HepG2 (cell line): ENCODE measurements at regions not wholly inside any gene's neighbourhood (a gene's known extent, or its start where the extent isn't known, plus 50 kb on each side); places are given as distances from the start of the nearest gene placed in this dataset.
A peak's percentile ranks its signal among the peaks of the same experiment; 100 is the strongest.

Experiments
- ATAC-seq: fragments of 200-7000 bp; cut with Tn5 transposase; 3 replicates; pipeline ENCODE4 v1.9.1; 2020; ENCODE audit warnings: mild to moderate bottlenecking, moderate library complexity
- BruUV-seq: library from RNA; stranded (reverse); fragments of 400-500 nt; replicated peaks from 2 replicates; lab custom pipeline; 2021; lab: Mats Ljungman, UMichigan
- CTCF ChIA-PET: fragments of 300-600 bp; formaldehyde crosslinking; extraction: SDS; loops from one replicate; lab custom pipeline; 2021; ENCODE audit warnings: low total read pairs, inconsistent platforms, low intra/inter-chr PET ratio; lab: Yijun Ruan, JAX
- POLR2A ChIA-PET: fragments of 350-600 bp; sonication (Branson Sonifier 250); formaldehyde crosslinking; loops from one replicate; lab custom pipeline; 2020; ENCODE audit warnings: antibody characterized with exemption, inconsistent platforms; lab: Yijun Ruan, JAX
- DNase-seq: peaks from one replicate; pipeline ENCODE4 v3.0.0-alpha.2; 2015; ENCODE audit warnings: low spot score
- FAIRE-seq: peaks from 3 replicates; lab custom pipeline; 2011; peaks lifted over from hg19 to GRCh38; lab: Jason Lieb, UNC
- H2AFZ ChIP-seq: one replicate; pipeline ENCODE4 v1.6.1; 2011; ENCODE audit warnings: low read length, inconsistent platforms
- H3K27ac ChIP-seq: fragments of 300-600 bp; 3 replicates; pipeline ENCODE4 v1.8.0; 2011; ENCODE audit warnings: mixed run types, mild to moderate bottlenecking, mixed read lengths, low read length, inconsistent platforms; ENCODE audit not compliant: insufficient read depth; ENCODE audit errors: extremely low read length
- H3K27me3 ChIP-seq, 2 experiments: fragments of 200-600 bp in 1 of 2; 2 replicates in 1 of 2; 3 replicates in 1 of 2; pipeline versions ENCODE4 v1.6.0 to v1.8.0; 2011; ENCODE audit warnings: low read length in 2 of 2, mild to moderate bottlenecking in 2 of 2, moderate library complexity in 2 of 2, inconsistent platforms in 1 of 2; ENCODE audit not compliant: insufficient read depth in 2 of 2, control insufficient read depth in 1 of 2
- H3K36me3 ChIP-seq, 2 experiments: fragments of 200-600 bp in 1 of 2; replicated peaks in 1 of 2; 2 replicates in 1 of 2; 3 replicates in 1 of 2; pipeline versions ENCODE4 v1.5.1 to v1.8.0; 2011; ENCODE audit warnings: low read length in 2 of 2, inconsistent platforms in 1 of 2; ENCODE audit not compliant: insufficient read depth in 2 of 2, control insufficient read depth in 1 of 2
- H3K4me1 ChIP-seq: 2 replicates; pipeline ENCODE4 v1.5.1; 2012; ENCODE audit warnings: low read length, inconsistent platforms; ENCODE audit not compliant: insufficient read depth
- H3K4me2 ChIP-seq: 2 replicates; pipeline ENCODE4 v1.6.0; 2011; ENCODE audit warnings: low read depth, low read length, inconsistent platforms
- H3K4me3 ChIP-seq, 3 experiments: fragments of 200-600 bp in 1 of 3; sonication (generic), shearing (Covaris generic) in 1 of 3; replicated peaks in 1 of 3; 2 replicates each; pipeline ENCODE4 v1.5.1; 2011 to 2016; ENCODE audit warnings: low read length in 3 of 3, inconsistent platforms in 2 of 3, low read depth in 2 of 3, mild to moderate bottlenecking in 2 of 3, control low read depth in 1 of 3, mixed read lengths in 1 of 3; ENCODE audit not compliant: insufficient read depth in 1 of 3
- H3K79me2 ChIP-seq: one replicate; pipeline ENCODE4 v1.6.1; 2011; ENCODE audit warnings: low read length, inconsistent platforms; ENCODE audit not compliant: insufficient read depth
- H3K9ac ChIP-seq: 2 replicates; pipeline ENCODE4 v1.6.0; 2011; ENCODE audit warnings: mild to moderate bottlenecking, low read depth, low read length, inconsistent platforms; ENCODE audit not compliant: insufficient read depth
- H3K9me3 ChIP-seq: 2 replicates; pipeline ENCODE4 v1.5.1; 2012; ENCODE audit warnings: mild to moderate bottlenecking, low read length
- H4K20me1 ChIP-seq: 2 replicates; pipeline ENCODE4 v1.6.0; 2011; ENCODE audit warnings: inconsistent platforms, mild to moderate bottlenecking, low read length, moderate library complexity; ENCODE audit not compliant: insufficient read depth
- ASH2L ChIP-seq: fragments of 300-600, 200-600 bp; sonication (generic); IDR thresholded peaks from 2 replicates; pipeline ENCODE4 v1.7.0; 2017; ENCODE audit warnings: low read depth, mild to moderate bottlenecking, moderate library complexity, mixed read lengths, low read length; ENCODE audit not compliant: insufficient read length
- CBX1 ChIP-seq: IDR thresholded peaks from one replicate; pipeline ENCODE4 v1.6.1; 2016; ENCODE audit warnings: antibody characterized with exemption, low read depth
- ELF3 ChIP-seq: IDR thresholded peaks from 2 replicates; pipeline ENCODE4 v1.6.1; 2016; ENCODE audit warnings: missing genetic modification reagents, missing compliant biosample characterization
- GLI4 ChIP-seq: sonication (generic); formaldehyde crosslinking; IDR thresholded peaks from 2 replicates; pipeline ENCODE4 v1.5.1; 2020; ENCODE audit warnings: missing genetic modification reagents, mild to moderate bottlenecking, moderate library complexity, borderline replicate concordance
- JUND ChIP-seq: sonication (generic); formaldehyde crosslinking; IDR thresholded peaks from 2 replicates; pipeline ENCODE4 v1.8.0; 2022; ENCODE audit warnings: mild to moderate bottlenecking, missing genetic modification reagents
- MAFG ChIP-seq: sonication (generic); formaldehyde crosslinking; IDR thresholded peaks from 2 replicates; pipeline ENCODE4 v1.5.1; 2020; ENCODE audit warnings: mild to moderate bottlenecking, missing genetic modification reagents
- MAFK ChIP-seq, 2 experiments: IDR thresholded peaks in 1 of 2; conservative IDR thresholded peaks in 1 of 2; 2 replicates each; pipeline ENCODE4 v1.6.1; 2011; ENCODE audit warnings: improper control_type of control experiment in 2 of 2, low read length in 2 of 2
- ZFX ChIP-seq: sonication (generic); formaldehyde crosslinking; IDR thresholded peaks from 2 replicates; pipeline ENCODE4 v1.4.0; 2020; ENCODE audit warnings: mild to moderate bottlenecking, low read depth, missing genetic modification reagents, moderate library complexity
- ZKSCAN5 ChIP-seq: sonication (generic); formaldehyde crosslinking; IDR thresholded peaks from 2 replicates; pipeline ENCODE4 v1.5.1; 2020; ENCODE audit warnings: mild to moderate bottlenecking, missing genetic modification reagents
- ZNF615 ChIP-seq: sonication (generic); formaldehyde crosslinking; IDR thresholded peaks from 2 replicates; pipeline ENCODE4 v1.5.0; 2020; ENCODE audit warnings: mild to moderate bottlenecking, missing genetic modification reagents, borderline replicate concordance
- ZNF703 ChIP-seq: sonication (generic); formaldehyde crosslinking; IDR thresholded peaks from 2 replicates; pipeline ENCODE4 v1.5.1; 2020; ENCODE audit warnings: missing genetic modification reagents, mild to moderate bottlenecking, moderate library complexity, borderline replicate concordance
- in situ Hi-C: cut with HindIII; loops from 2 replicates; pipeline ENCODE4 v1.10.0; 2017; ENCODE audit warnings: low pct_unique_long_range_greater_than_20kb; ENCODE audit not compliant: extremely low pct_ligation_motif_present
- intact Hi-C: fragments of 100-400 bp; cut with micrococcal nuclease; formaldehyde crosslinking; loops from one replicate; pipeline ENCODE4 v1.10.0; 2022; ENCODE audit not compliant: unreplicated experiment
- TF ChIP-seq, protein P1 (sequence below): sonication (generic); formaldehyde crosslinking; IDR thresholded peaks from 2 replicates; pipeline ENCODE4 v1.4.0; 2020; ENCODE audit warnings: mild to moderate bottlenecking, missing genetic modification reagents

DNA sequence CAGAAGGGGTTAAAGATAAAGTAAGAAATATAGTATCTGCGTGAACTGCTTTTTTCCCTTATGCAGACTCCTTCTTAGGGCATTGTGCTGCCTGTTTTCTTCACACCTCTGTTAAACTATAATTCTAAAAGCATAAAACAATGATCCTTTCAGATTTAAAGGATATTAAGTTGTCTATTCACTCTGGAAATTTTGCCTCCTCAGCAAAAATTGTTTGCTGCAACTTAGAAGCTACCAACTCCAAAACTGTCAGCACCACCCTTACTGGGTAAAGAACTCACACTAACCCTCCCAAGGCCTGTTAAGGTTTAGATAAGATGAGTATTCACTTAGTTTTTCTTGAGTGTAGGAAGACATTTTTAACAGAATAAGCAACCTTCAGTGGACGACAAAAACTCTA is 259.5 kb downstream of the KDM5D start (continued):
- TF ChIP-seq, protein P1, sequence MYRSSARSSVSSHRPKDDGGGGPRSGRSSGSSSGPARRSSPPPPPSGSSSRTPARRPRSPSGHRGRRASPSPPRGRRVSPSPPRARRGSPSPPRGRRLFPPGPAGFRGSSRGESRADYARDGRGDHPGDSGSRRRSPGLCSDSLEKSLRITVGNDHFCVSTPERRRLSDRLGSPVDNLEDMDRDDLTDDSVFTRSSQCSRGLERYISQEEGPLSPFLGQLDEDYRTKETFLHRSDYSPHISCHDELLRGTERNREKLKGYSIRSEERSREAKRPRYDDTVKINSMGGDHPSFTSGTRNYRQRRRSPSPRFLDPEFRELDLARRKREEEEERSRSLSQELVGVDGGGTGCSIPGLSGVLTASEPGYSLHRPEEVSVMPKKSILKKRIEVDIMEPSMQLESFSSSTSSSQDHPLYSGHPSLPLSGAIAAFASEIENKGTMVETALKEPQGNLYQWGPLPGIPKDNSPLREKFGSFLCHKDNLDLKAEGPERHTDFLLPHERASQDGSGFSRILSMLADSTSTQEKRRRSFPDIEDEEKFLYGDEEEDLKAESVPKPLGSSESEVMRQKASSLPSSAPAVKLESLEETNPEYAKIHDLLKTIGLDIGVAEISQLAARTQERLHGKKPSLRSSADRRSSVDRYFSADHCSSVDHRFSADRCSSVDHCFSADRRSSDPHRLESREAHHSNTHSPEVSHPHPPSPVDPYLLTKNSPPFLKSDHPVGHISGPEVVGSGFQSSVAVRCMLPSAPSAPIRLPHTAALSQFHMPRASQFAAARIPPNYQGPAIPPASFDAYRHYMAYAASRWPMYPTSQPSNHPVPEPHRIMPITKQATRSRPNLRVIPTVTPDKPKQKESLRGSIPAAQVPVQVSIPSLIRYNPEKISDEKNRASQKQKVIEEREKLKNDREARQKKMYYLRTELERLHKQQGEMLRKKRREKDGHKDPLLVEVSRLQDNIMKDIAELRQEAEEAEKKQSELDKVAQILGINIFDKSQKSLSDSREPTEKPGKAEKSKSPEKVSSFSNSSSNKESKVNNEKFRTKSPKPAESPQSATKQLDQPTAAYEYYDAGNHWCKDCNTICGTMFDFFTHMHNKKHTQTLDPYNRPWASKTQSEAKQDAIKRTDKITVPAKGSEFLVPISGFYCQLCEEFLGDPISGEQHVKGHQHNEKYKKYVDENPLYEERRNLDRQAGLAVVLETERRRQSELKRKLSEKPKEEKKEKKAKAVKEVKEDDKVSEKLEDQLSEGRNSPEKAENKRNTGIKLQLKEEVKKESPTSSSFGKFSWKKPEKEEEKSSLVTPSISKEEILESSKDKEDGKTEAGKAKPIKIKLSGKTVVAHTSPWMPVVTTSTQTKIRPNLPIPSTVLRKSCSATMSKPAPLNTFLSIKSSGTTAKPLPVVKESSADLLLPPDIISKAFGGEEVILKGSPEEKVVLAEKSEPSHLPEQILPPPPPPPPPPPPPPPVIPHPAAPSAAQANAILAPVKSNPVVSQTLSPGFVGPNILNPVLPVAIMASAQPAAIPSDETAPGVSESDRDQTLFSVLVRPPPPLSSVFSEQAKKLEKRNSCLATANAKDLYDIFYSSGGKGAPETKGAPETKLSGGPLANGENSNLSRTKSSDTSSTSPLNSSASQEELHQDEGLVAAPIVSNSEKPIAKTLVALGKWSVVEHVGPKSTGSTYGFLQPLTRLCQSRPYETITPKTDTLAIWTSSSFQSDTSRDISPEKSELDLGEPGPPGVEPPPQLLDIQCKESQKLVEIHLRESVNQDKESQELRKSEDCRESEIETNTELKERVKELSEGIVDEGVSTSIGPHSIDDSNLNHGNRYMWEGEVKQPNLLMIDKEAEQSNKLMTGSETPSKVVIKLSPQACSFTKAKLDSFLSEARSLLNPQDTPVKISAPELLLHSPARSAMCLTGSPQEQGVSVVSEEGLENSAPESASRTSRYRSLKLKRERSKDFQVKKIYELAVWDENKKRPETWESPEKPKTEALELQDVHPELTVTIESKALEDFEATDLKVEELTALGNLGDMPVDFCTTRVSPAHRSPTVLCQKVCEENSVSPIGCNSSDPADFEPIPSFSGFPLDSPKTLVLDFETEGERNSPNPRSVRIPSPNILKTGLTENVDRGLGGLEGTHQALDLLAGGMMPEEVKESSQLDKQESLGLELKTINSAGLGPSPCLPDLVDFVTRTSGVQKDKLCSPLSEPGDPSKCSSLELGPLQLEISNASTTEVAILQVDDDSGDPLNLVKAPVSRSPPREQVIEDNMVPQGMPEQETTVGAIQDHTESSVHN (CRISPR knock-in tag), result no peak
- peak; percentile 83 to 93 for TF ChIP-seq MAFK (conservative IDR thresholded peaks at IDR 0.05 in 1 of 2, IDR thresholded peaks at IDR 0.05 in 1 of 2; ENCODE audit: low read length in 2 of 2)

DNA sequence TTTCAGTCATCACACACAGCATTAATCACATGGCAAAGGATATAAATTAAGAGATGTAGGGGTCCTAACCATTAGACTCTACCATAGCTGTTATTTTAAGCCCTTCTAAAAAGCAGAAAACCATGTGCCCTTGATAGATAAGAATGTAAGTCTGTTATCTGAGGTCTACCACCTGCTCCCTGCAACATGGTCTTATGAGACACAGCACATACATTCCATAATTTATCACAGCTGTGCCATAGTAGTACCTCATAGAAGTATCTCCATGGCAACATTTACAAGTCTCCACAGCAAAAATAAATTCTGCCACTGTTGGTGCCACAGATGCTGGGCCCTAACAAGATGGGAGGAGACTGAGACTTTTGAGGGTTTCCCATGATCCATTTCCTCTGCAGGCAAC is 265.4 kb downstream of the KDM5D start:
- BruUV-seq, result no TSS peak
- ChIA-PET POLR2A (no interaction called here), CTCF (no interaction called here)
- no peak overlapping the region for H3K9ac ChIP-seq
- TF ChIP-seq ZKSCAN5 (CRISPR knock-in tag), result no peak
- TF ChIP-seq ZFX (CRISPR knock-in tag), result no peak
- no peak for TF ChIP-seq ZNF615 (CRISPR knock-in tag)
- no peak for TF ChIP-seq GLI4 (CRISPR knock-in tag)
- no peak for TF ChIP-seq ASH2L
- TF ChIP-seq ELF3 (CRISPR knock-in tag), result no peak
- no peak for TF ChIP-seq JUND (CRISPR knock-in tag)
- no peak for TF ChIP-seq MAFG (CRISPR knock-in tag)
- TF ChIP-seq CBX1, result no peak
- TF ChIP-seq ZNF703, result no peak
- H3K4me2 ChIP-seq, result no peak overlapping the region
- in situ Hi-C loops (no loop called here), intact Hi-C loops (no loop called here)
- no peak overlapping the region for H3K4me3 ChIP-seq
- FAIRE-seq (no peak), DNase-seq (no peak), ATAC-seq (no peak)
- H3K27ac ChIP-seq, result no peak overlapping the region
- no peak overlapping the region for H2AFZ ChIP-seq
- no peaks in the 10 kb centered on the region for H3K4me1 ChIP-seq
- H4K20me1 ChIP-seq, result no peaks in the 10 kb centered on the region
- H3K27me3 ChIP-seq, result no peaks in the 10 kb centered on the region; a peak in 1 of 5 replicates
- no peaks in the 10 kb centered on the region for H3K9me3 ChIP-seq
- H3K36me3 ChIP-seq, result no peaks in the 10 kb centered on the region
- H3K79me2 ChIP-seq, result no peaks in the 10 kb centered on the region
